ENCODE measurements at regions not wholly inside any gene's neighbourhood (a gene's known extent, or its start where the extent isn't known, plus 50 kb on each side); places are given as distances from the start of the nearest gene placed in this dataset.

DNA sequence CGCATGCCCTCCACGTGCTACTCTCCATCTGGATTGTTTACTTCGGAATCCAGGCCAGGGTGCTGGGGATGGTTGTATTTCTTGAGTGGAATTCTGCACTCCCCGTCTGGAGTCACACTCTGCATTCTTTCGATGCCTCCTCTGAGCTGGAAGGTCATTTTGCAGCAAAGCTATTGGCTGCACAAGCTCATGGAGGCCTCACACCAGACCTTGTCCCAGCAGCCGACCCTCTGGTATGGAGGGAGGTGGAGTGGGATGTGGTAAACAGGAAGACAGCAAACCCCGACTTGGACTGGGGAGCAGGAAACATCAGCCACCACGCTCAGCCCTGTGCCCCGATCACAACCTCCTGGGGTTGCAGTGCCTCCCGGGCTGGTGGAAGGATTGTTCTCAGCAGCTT, 225.3 kb upstream of the LNX1 start:
- Histone ChIP-seq H3K9me3 (ENCODE audit: low read length) (no peaks in the 10 kb centered on the region), H2AFZ (ENCODE audit: low read length) (no peak overlapping the region), H3K27me3 (ENCODE audit: control insufficient read depth in 1 of 2, insufficient read depth in 2 of 2, low read length in 2 of 2) (no peaks in the 10 kb centered on the region), H3K27ac (ENCODE audit: extremely low read length, insufficient read depth, low read length) (no peak overlapping the region), H3K4me2 (ENCODE audit: low read depth, low read length) (no peak overlapping the region), H3K79me2 (ENCODE audit: insufficient read depth, low read length) (no peaks in the 10 kb centered on the region), H3K4me3 (replicated peaks in 1 of 3; ENCODE audit: insufficient read depth in 1 of 3, low read depth in 2 of 3, low read length in 3 of 3) (no peak overlapping the region), H3K9ac (ENCODE audit: insufficient read depth, low read depth, low read length) (no peak overlapping the region), H3K4me1 (ENCODE audit: insufficient read depth, low read length) (no peaks in the 10 kb centered on the region), H4K20me1 (ENCODE audit: insufficient read depth, low read length) (no peaks in the 10 kb centered on the region), H3K36me3 (replicated peaks in 1 of 2; ENCODE audit: control insufficient read depth in 1 of 2, insufficient read depth in 2 of 2, low read length in 2 of 2) (no peaks in the 10 kb centered on the region)
- 13% methylated on average over 10 of the region's 10 CpGs for WGBS (ENCODE audit: low lambda C conversion rate)
- in situ Hi-C loops (cut with HindIII; ENCODE audit: extremely low pct_ligation_motif_present, low pct_unique_long_range_greater_than_20kb) (loop anchor here (25.0 kb wide), 1 partner anchor 804 kb away; no protein-coding TSS in a partner anchor), intact Hi-C loops (cut with micrococcal nuclease; ENCODE audit: unreplicated experiment) (no loop called here)
- no TSS peak for BruUV-seq (replicated peaks)
- no peak for FAIRE-seq
- POLR2A ChIA-PET: no interaction called here
- ATAC-seq: no peak
- DNase-seq (ENCODE audit: low spot score): no peak
- CTCF ChIA-PET (ENCODE audit: low intra/inter-chr PET ratio, low total read pairs): no interaction called here
- no peak for TF ChIP-seq MED13 (CRISPR knock-in tag; IDR thresholded peaks at IDR 0.05)
- TF ChIP-seq RAD51 (IDR thresholded peaks at IDR 0.05; ENCODE audit: borderline replicate concordance): no peak
- TF ChIP-seq, protein P1, sequence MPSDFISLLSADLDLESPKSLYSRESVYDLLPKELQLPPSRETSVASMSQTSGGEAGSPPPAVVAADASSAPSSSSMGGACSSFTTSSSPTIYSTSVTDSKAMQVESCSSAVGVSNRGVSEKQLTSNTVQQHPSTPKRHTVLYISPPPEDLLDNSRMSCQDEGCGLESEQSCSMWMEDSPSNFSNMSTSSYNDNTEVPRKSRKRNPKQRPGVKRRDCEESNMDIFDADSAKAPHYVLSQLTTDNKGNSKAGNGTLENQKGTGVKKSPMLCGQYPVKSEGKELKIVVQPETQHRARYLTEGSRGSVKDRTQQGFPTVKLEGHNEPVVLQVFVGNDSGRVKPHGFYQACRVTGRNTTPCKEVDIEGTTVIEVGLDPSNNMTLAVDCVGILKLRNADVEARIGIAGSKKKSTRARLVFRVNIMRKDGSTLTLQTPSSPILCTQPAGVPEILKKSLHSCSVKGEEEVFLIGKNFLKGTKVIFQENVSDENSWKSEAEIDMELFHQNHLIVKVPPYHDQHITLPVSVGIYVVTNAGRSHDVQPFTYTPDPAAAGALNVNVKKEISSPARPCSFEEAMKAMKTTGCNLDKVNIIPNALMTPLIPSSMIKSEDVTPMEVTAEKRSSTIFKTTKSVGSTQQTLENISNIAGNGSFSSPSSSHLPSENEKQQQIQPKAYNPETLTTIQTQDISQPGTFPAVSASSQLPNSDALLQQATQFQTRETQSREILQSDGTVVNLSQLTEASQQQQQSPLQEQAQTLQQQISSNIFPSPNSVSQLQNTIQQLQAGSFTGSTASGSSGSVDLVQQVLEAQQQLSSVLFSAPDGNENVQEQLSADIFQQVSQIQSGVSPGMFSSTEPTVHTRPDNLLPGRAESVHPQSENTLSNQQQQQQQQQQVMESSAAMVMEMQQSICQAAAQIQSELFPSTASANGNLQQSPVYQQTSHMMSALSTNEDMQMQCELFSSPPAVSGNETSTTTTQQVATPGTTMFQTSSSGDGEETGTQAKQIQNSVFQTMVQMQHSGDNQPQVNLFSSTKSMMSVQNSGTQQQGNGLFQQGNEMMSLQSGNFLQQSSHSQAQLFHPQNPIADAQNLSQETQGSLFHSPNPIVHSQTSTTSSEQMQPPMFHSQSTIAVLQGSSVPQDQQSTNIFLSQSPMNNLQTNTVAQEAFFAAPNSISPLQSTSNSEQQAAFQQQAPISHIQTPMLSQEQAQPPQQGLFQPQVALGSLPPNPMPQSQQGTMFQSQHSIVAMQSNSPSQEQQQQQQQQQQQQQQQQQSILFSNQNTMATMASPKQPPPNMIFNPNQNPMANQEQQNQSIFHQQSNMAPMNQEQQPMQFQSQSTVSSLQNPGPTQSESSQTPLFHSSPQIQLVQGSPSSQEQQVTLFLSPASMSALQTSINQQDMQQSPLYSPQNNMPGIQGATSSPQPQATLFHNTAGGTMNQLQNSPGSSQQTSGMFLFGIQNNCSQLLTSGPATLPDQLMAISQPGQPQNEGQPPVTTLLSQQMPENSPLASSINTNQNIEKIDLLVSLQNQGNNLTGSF (CRISPR knock-in tag; IDR thresholded peaks at IDR 0.05): no peak
- no peak for TF ChIP-seq TP53 (CRISPR knock-in tag; conservative IDR thresholded peaks at IDR 0.05)
- no peak for TF ChIP-seq XBP1 (CRISPR knock-in tag; IDR thresholded peaks at IDR 0.05)
- no peak for TF ChIP-seq NFKBIZ (CRISPR knock-in tag; IDR thresholded peaks at IDR 0.05)
- TF ChIP-seq, protein P2, sequence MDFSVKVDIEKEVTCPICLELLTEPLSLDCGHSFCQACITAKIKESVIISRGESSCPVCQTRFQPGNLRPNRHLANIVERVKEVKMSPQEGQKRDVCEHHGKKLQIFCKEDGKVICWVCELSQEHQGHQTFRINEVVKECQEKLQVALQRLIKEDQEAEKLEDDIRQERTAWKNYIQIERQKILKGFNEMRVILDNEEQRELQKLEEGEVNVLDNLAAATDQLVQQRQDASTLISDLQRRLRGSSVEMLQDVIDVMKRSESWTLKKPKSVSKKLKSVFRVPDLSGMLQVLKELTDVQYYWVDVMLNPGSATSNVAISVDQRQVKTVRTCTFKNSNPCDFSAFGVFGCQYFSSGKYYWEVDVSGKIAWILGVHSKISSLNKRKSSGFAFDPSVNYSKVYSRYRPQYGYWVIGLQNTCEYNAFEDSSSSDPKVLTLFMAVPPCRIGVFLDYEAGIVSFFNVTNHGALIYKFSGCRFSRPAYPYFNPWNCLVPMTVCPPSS (IDR thresholded peaks at IDR 0.05): no peak
- no peak for TF ChIP-seq ASH2L (IDR thresholded peaks at IDR 0.05; ENCODE audit: insufficient read length, low read depth, low read length)
- TF ChIP-seq ZNF30 (CRISPR knock-in tag; IDR thresholded peaks at IDR 0.05): no peak
- TF ChIP-seq ZBTB42 (CRISPR knock-in tag; IDR thresholded peaks at IDR 0.05): no peak
- TF ChIP-seq, protein P3, sequence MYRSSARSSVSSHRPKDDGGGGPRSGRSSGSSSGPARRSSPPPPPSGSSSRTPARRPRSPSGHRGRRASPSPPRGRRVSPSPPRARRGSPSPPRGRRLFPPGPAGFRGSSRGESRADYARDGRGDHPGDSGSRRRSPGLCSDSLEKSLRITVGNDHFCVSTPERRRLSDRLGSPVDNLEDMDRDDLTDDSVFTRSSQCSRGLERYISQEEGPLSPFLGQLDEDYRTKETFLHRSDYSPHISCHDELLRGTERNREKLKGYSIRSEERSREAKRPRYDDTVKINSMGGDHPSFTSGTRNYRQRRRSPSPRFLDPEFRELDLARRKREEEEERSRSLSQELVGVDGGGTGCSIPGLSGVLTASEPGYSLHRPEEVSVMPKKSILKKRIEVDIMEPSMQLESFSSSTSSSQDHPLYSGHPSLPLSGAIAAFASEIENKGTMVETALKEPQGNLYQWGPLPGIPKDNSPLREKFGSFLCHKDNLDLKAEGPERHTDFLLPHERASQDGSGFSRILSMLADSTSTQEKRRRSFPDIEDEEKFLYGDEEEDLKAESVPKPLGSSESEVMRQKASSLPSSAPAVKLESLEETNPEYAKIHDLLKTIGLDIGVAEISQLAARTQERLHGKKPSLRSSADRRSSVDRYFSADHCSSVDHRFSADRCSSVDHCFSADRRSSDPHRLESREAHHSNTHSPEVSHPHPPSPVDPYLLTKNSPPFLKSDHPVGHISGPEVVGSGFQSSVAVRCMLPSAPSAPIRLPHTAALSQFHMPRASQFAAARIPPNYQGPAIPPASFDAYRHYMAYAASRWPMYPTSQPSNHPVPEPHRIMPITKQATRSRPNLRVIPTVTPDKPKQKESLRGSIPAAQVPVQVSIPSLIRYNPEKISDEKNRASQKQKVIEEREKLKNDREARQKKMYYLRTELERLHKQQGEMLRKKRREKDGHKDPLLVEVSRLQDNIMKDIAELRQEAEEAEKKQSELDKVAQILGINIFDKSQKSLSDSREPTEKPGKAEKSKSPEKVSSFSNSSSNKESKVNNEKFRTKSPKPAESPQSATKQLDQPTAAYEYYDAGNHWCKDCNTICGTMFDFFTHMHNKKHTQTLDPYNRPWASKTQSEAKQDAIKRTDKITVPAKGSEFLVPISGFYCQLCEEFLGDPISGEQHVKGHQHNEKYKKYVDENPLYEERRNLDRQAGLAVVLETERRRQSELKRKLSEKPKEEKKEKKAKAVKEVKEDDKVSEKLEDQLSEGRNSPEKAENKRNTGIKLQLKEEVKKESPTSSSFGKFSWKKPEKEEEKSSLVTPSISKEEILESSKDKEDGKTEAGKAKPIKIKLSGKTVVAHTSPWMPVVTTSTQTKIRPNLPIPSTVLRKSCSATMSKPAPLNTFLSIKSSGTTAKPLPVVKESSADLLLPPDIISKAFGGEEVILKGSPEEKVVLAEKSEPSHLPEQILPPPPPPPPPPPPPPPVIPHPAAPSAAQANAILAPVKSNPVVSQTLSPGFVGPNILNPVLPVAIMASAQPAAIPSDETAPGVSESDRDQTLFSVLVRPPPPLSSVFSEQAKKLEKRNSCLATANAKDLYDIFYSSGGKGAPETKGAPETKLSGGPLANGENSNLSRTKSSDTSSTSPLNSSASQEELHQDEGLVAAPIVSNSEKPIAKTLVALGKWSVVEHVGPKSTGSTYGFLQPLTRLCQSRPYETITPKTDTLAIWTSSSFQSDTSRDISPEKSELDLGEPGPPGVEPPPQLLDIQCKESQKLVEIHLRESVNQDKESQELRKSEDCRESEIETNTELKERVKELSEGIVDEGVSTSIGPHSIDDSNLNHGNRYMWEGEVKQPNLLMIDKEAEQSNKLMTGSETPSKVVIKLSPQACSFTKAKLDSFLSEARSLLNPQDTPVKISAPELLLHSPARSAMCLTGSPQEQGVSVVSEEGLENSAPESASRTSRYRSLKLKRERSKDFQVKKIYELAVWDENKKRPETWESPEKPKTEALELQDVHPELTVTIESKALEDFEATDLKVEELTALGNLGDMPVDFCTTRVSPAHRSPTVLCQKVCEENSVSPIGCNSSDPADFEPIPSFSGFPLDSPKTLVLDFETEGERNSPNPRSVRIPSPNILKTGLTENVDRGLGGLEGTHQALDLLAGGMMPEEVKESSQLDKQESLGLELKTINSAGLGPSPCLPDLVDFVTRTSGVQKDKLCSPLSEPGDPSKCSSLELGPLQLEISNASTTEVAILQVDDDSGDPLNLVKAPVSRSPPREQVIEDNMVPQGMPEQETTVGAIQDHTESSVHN (CRISPR knock-in tag; IDR thresholded peaks at IDR 0.05): no peak
